ENCODE measurements at regions not wholly inside any gene's neighbourhood (a gene's known extent, or its start where the extent isn't known, plus 50 kb on each side); places are given as distances from the start of the nearest gene placed in this dataset.

- TF ChIP-seq CTCF (IDR thresholded peaks at IDR 0.05) (no peak), POLR2A (IDR thresholded peaks at IDR 0.05) (no peak), EP300 (IDR thresholded peaks at IDR 0.05) (no peak)
Observed at GRCh38 chr9:135330685-135331590, 148.6 kb upstream of the PPP1R26 start.

Data from stomach (tissue), 4 donors.